HepG2 (cell line): ENCODE measurements at regions not wholly inside any gene's neighbourhood (a gene's known extent, or its start where the extent isn't known, plus 50 kb on each side); places are given as distances from the start of the nearest gene placed in this dataset.

Source experiments
- ATAC-seq: fragments of 200-7000 bp; cut with Tn5 transposase; 3 replicates; pipeline ENCODE4 v1.9.1; 2020; ENCODE audit warnings: mild to moderate bottlenecking, moderate library complexity
- BruUV-seq: library from RNA; stranded (reverse); fragments of 400-500 nt; replicated peaks from 2 replicates; lab custom pipeline; 2021; lab: Mats Ljungman, UMichigan
- CTCF ChIA-PET: fragments of 300-600 bp; formaldehyde crosslinking; extraction: SDS; loops from one replicate; lab custom pipeline; 2021; ENCODE audit warnings: low total read pairs, inconsistent platforms, low intra/inter-chr PET ratio; lab: Yijun Ruan, JAX
- POLR2A ChIA-PET: fragments of 350-600 bp; sonication (Branson Sonifier 250); formaldehyde crosslinking; loops from one replicate; lab custom pipeline; 2020; ENCODE audit warnings: antibody characterized with exemption, inconsistent platforms; lab: Yijun Ruan, JAX
- DNase-seq: peaks from one replicate; pipeline ENCODE4 v3.0.0-alpha.2; 2015; ENCODE audit warnings: low spot score
- FAIRE-seq: peaks from 3 replicates; lab custom pipeline; 2011; peaks lifted over from hg19 to GRCh38; lab: Jason Lieb, UNC
- H2AFZ ChIP-seq: one replicate; pipeline ENCODE4 v1.6.1; 2011; ENCODE audit warnings: low read length, inconsistent platforms
- H3K27ac ChIP-seq: fragments of 300-600 bp; 3 replicates; pipeline ENCODE4 v1.8.0; 2011; ENCODE audit warnings: mixed run types, mild to moderate bottlenecking, mixed read lengths, low read length, inconsistent platforms; ENCODE audit not compliant: insufficient read depth; ENCODE audit errors: extremely low read length
- H3K27me3 ChIP-seq, 2 experiments: fragments of 200-600 bp in 1 of 2; 2 replicates in 1 of 2; 3 replicates in 1 of 2; pipeline versions ENCODE4 v1.6.0 to v1.8.0; 2011; ENCODE audit warnings: low read length in 2 of 2, mild to moderate bottlenecking in 2 of 2, moderate library complexity in 2 of 2, inconsistent platforms in 1 of 2; ENCODE audit not compliant: insufficient read depth in 2 of 2, control insufficient read depth in 1 of 2
- H3K36me3 ChIP-seq, 2 experiments: fragments of 200-600 bp in 1 of 2; replicated peaks in 1 of 2; 2 replicates in 1 of 2; 3 replicates in 1 of 2; pipeline versions ENCODE4 v1.5.1 to v1.8.0; 2011; ENCODE audit warnings: low read length in 2 of 2, inconsistent platforms in 1 of 2; ENCODE audit not compliant: insufficient read depth in 2 of 2, control insufficient read depth in 1 of 2
- H3K4me1 ChIP-seq: 2 replicates; pipeline ENCODE4 v1.5.1; 2012; ENCODE audit warnings: low read length, inconsistent platforms; ENCODE audit not compliant: insufficient read depth
- H3K4me2 ChIP-seq: 2 replicates; pipeline ENCODE4 v1.6.0; 2011; ENCODE audit warnings: low read depth, low read length, inconsistent platforms
- H3K4me3 ChIP-seq, 3 experiments: fragments of 200-600 bp in 1 of 3; sonication (generic), shearing (Covaris generic) in 1 of 3; replicated peaks in 1 of 3; 2 replicates each; pipeline ENCODE4 v1.5.1; 2011 to 2016; ENCODE audit warnings: low read length in 3 of 3, inconsistent platforms in 2 of 3, low read depth in 2 of 3, mild to moderate bottlenecking in 2 of 3, control low read depth in 1 of 3, mixed read lengths in 1 of 3; ENCODE audit not compliant: insufficient read depth in 1 of 3
- H3K79me2 ChIP-seq: one replicate; pipeline ENCODE4 v1.6.1; 2011; ENCODE audit warnings: low read length, inconsistent platforms; ENCODE audit not compliant: insufficient read depth
- H3K9ac ChIP-seq: 2 replicates; pipeline ENCODE4 v1.6.0; 2011; ENCODE audit warnings: mild to moderate bottlenecking, low read depth, low read length, inconsistent platforms; ENCODE audit not compliant: insufficient read depth
- H3K9me3 ChIP-seq: 2 replicates; pipeline ENCODE4 v1.5.1; 2012; ENCODE audit warnings: mild to moderate bottlenecking, low read length
- H4K20me1 ChIP-seq: 2 replicates; pipeline ENCODE4 v1.6.0; 2011; ENCODE audit warnings: inconsistent platforms, mild to moderate bottlenecking, low read length, moderate library complexity; ENCODE audit not compliant: insufficient read depth
- GATAD1 ChIP-seq: IDR thresholded peaks from 2 replicates; pipeline ENCODE4 v1.6.1; 2016; ENCODE audit warnings: missing genetic modification reagents, missing compliant biosample characterization
- RBFOX2 ChIP-seq: fragments of 200-400 bp; formaldehyde crosslinking; IDR thresholded peaks from 2 replicates; pipeline ENCODE4 v1.6.1; 2017; ENCODE audit warnings: low read depth, mild to moderate bottlenecking, low read length
- SATB2 ChIP-seq: sonication (generic); formaldehyde crosslinking; IDR thresholded peaks from 2 replicates; pipeline ENCODE4 v1.5.0; 2020; ENCODE audit warnings: missing genetic modification reagents
- ZNF788 ChIP-seq: sonication (generic); formaldehyde crosslinking; IDR thresholded peaks from 2 replicates; pipeline ENCODE4 v1.5.0; 2020; ENCODE audit warnings: mild to moderate bottlenecking, missing genetic modification reagents, borderline replicate concordance
- WGBS: methylation state at CpG from one replicate; pipeline ENCODE4 v1.1.6; 2017; ENCODE audit warnings: low lambda C conversion rate; 5-methylcytosine and 5-hydroxymethylcytosine counted together
- in situ Hi-C: cut with HindIII; loops from 2 replicates; pipeline ENCODE4 v1.10.0; 2017; ENCODE audit warnings: low pct_unique_long_range_greater_than_20kb; ENCODE audit not compliant: extremely low pct_ligation_motif_present
- intact Hi-C: fragments of 100-400 bp; cut with micrococcal nuclease; formaldehyde crosslinking; loops from one replicate; pipeline ENCODE4 v1.10.0; 2022; ENCODE audit not compliant: unreplicated experiment
- TF ChIP-seq, protein P1 (sequence below): sonication (generic); formaldehyde crosslinking; IDR thresholded peaks from 2 replicates; pipeline ENCODE4 v1.4.0; 2020; ENCODE audit warnings: mild to moderate bottlenecking, missing genetic modification reagents

DNA sequence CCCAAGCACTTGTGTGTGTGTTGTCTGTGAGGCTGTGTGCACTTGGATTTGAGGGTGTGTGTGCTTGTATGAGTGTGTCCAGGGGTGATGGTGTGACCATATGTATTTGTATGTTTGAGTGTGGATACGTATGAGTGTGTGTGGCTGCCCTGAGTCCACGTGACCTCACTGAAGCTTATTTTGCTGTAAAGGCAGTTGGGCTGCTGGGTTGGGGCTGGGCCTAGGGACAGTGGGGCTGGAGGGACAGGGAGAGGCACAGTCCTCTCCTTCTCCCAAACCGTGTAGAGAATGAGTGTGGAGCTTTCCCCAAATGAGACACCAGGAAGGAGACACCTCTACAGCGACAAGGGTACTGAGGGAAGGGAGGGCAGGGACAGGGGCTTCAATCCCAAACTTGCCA, 163.4 kb upstream of the TLE3 start (continued):
- TF ChIP-seq SATB2 (CRISPR knock-in tag) (no peak), ZNF788 (CRISPR knock-in tag) (no peak), GATAD1 (CRISPR knock-in tag) (no peak)
- TF ChIP-seq, all 625 proteins: peak for 0

DNA sequence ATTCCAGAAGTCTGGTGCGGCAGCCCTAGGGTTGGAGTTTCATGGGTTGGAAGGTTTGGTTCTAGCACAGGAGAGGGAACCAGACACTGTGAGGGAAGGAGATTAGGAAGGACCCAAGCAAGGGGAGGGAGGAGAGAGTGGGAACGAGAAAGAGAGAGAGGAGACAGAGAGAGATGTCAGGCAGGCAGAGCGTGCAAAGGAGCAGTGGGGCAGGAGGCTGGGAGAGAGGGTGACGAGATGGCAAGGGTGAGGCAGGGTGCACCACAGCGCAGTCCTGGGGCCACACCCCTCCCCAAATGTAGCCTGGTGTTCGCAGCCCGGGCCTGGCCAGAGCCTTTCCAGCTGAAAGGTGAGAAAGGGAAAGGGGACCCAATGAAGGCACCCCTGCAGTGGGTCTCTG, 162.9 kb upstream of the TLE3 start:
- Histone ChIP-seq H3K4me3 (no peak overlapping the region), H2AFZ (no peak overlapping the region), H3K9me3 (no peaks in the 10 kb centered on the region), H3K4me2 (no peak overlapping the region), H3K4me1 (no peaks in the 10 kb centered on the region), H4K20me1 (peaks cover 3% of the 10 kb centered on the region; the same call in 1 of the 2 replicates), H3K79me2 (no peaks in the 10 kb centered on the region), H3K27me3 (peaks cover 0 to 4% of the 10 kb centered on the region in 2 experiments; a peak in 2 of 5 replicates), H3K27ac (no peak overlapping the region), H3K36me3 (no peaks in the 10 kb centered on the region), H3K9ac (no peak overlapping the region)
- WGBS = 67% methylated on average over 7 of the region's 7 CpGs
- CTCF ChIA-PET = interaction anchor here (0.9 kb wide), 1 partner anchor 206 kb away, joined by 3 read pairs; no protein-coding TSS in a partner anchor
- intact Hi-C loops = no loop called here
- BruUV-seq = no TSS peak
- no peak for FAIRE-seq
- POLR2A ChIA-PET = no interaction called here
- DNase-seq = no peak
- TF ChIP-seq, protein P1, sequence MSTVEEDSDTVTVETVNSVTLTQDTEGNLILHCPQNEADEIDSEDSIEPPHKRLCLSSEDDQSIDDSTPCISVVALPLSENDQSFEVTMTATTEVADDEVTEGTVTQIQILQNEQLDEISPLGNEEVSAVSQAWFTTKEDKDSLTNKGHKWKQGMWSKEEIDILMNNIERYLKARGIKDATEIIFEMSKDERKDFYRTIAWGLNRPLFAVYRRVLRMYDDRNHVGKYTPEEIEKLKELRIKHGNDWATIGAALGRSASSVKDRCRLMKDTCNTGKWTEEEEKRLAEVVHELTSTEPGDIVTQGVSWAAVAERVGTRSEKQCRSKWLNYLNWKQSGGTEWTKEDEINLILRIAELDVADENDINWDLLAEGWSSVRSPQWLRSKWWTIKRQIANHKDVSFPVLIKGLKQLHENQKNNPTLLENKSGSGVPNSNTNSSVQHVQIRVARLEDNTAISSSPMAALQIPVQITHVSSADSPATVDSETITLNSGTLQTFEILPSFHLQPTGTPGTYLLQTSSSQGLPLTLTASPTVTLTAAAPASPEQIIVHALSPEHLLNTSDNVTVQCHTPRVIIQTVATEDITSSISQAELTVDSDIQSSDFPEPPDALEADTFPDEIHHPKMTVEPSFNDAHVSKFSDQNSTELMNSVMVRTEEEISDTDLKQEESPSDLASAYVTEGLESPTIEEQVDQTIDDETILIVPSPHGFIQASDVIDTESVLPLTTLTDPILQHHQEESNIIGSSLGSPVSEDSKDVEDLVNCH (CRISPR knock-in tag) = no peak
- no peak for TF ChIP-seq RBFOX2
- ATAC-seq = no peak
- in situ Hi-C loops = no loop called here
